DOHH2 (cell line): ENCODE measurements at regions not wholly inside any gene's neighbourhood (a gene's known extent, or its start where the extent isn't known, plus 50 kb on each side); places are given as distances from the start of the nearest gene placed in this dataset.

ENCODE experiments used
- H3F3A ChIP-seq: fragments of 200-600 bp; sonication (generic), shearing (Covaris generic); 2 replicates; pipeline ENCODE4 v1.6.0; 2016; ENCODE audit warnings: antibody characterized with exemption, mild to moderate bottlenecking; ENCODE audit not compliant: control insufficient read depth, insufficient read depth
- H3K27ac ChIP-seq: fragments of 200-600 bp; sonication (generic); 2 replicates; pipeline ENCODE4 v1.5.1; 2014; ENCODE audit warnings: low read depth, mild to moderate bottlenecking, low read length, moderate library complexity
- H3K27me3 ChIP-seq: fragments of 200-600 bp; sonication (generic); 2 replicates; pipeline ENCODE4 v1.6.1; 2014; ENCODE audit warnings: mild to moderate bottlenecking, low read length, mixed read lengths; ENCODE audit not compliant: control insufficient read depth
- H3K36me3 ChIP-seq: fragments of 200-600 bp; sonication (generic); 2 replicates; pipeline ENCODE4 v1.6.1; 2014; ENCODE audit warnings: mild to moderate bottlenecking, low read length, moderate library complexity, mixed read lengths; ENCODE audit not compliant: control insufficient read depth
- H3K4me1 ChIP-seq: fragments of 200-600 bp; sonication (generic); 2 replicates; pipeline ENCODE4 v1.6.1; 2014; ENCODE audit warnings: mild to moderate bottlenecking, low read length, mixed read lengths; ENCODE audit not compliant: control insufficient read depth
- H3K4me2 ChIP-seq: fragments of 200-600 bp; sonication (generic); 2 replicates; pipeline ENCODE4 v1.6.0; 2014; ENCODE audit warnings: mild to moderate bottlenecking, low read length, moderate library complexity
- H3K4me3 ChIP-seq: fragments of 200-600 bp; sonication (generic); 2 replicates; pipeline ENCODE4 v1.5.1; 2014; ENCODE audit warnings: mild to moderate bottlenecking, low read length, mixed read lengths
- H3K79me2 ChIP-seq: fragments of 200-600 bp; sonication (generic); 2 replicates; pipeline ENCODE4 v1.6.1; 2014; ENCODE audit warnings: mild to moderate bottlenecking, low read length, mixed read lengths; ENCODE audit not compliant: control insufficient read depth
- H3K9me2 ChIP-seq: fragments of 200-600 bp; sonication (generic); replicated peaks from 2 replicates; pipeline ENCODE4 v1.6.1; 2014; ENCODE audit warnings: mild to moderate bottlenecking, low read length, mixed read lengths; ENCODE audit not compliant: control insufficient read depth
- H3K9me3 ChIP-seq: fragments of 200-600 bp; sonication (generic); 2 replicates; pipeline ENCODE4 v1.6.1; 2014; ENCODE audit warnings: antibody characterized with exemption, low read length, mixed read lengths; ENCODE audit not compliant: control insufficient read depth, insufficient read depth
- H4K20me1 ChIP-seq: fragments of 200-600 bp; sonication (generic); 2 replicates; pipeline ENCODE4 v1.6.0; 2014; ENCODE audit warnings: low read depth, mild to moderate bottlenecking, antibody characterized with exemption, low read length, moderate library complexity; ENCODE audit not compliant: control insufficient read depth, insufficient read depth
- CTCF ChIP-seq: fragments of 200-600 bp; sonication (generic); IDR thresholded peaks from one replicate; pipeline ENCODE4 v1.5.1; 2014; ENCODE audit warnings: antibody characterized with exemption, mild to moderate bottlenecking, low read depth, low read length; ENCODE audit not compliant: poor library complexity, severe bottlenecking
- EZH2phosphoT487 ChIP-seq: fragments of 200-600 bp; sonication (generic); IDR thresholded peaks from 2 replicates; pipeline ENCODE4 v1.6.1; 2017; ENCODE audit warnings: borderline replicate concordance, mild to moderate bottlenecking, antibody characterized with exemption, low read length, moderate library complexity, mixed read lengths

GRCh38 chr3:110708156-110708555 lies 363.5 kb upstream of the NECTIN3 start:
- Histone ChIP-seq H3K4me2 (no peak overlapping the region), H3K36me3 (no peaks in the 10 kb centered on the region), H3K9me2 (no peaks in the 10 kb centered on the region), H3K79me2 (no peaks in the 10 kb centered on the region), H4K20me1 (no peaks in the 10 kb centered on the region), H3K27me3 (no peaks in the 10 kb centered on the region), H3K27ac (no peak overlapping the region), H3K4me1 (no peaks in the 10 kb centered on the region), H3F3A (no peaks in the 10 kb centered on the region), H3K4me3 (no peak overlapping the region), H3K9me3 (no peaks in the 10 kb centered on the region)
- no peak for TF ChIP-seq CTCF
- TF ChIP-seq EZH2phosphoT487 = no peak

GRCh38 chr3:110710156-110710555 lies 361.5 kb upstream of the NECTIN3 start:
- H3K9me2 ChIP-seq = no peaks in the 10 kb centered on the region
- no peak overlapping the region for H3K4me2 ChIP-seq
- H4K20me1 ChIP-seq = no peaks in the 10 kb centered on the region
- TF ChIP-seq CTCF (no peak), EZH2phosphoT487 (no peak)
- no peaks in the 10 kb centered on the region for H3K79me2 ChIP-seq
- H3K4me3 ChIP-seq = no peak overlapping the region
- no peaks in the 10 kb centered on the region for H3K36me3 ChIP-seq
- no peaks in the 10 kb centered on the region for H3K27me3 ChIP-seq
- no peak overlapping the region for H3K27ac ChIP-seq
- H3K4me1 ChIP-seq = no peaks in the 10 kb centered on the region
- H3K9me3 ChIP-seq = no peaks in the 10 kb centered on the region
- no peaks in the 10 kb centered on the region for H3F3A ChIP-seq

GRCh38 chr3:110710603-110711002 lies 361.0 kb upstream of the NECTIN3 start:
- Histone ChIP-seq H3K27ac (no peak overlapping the region), H4K20me1 (no peaks in the 10 kb centered on the region), H3K4me2 (no peak overlapping the region), H3K9me2 (no peaks in the 10 kb centered on the region), H3K27me3 (no peaks in the 10 kb centered on the region), H3K79me2 (no peaks in the 10 kb centered on the region), H3K4me1 (no peaks in the 10 kb centered on the region), H3K36me3 (no peaks in the 10 kb centered on the region), H3K9me3 (no peaks in the 10 kb centered on the region), H3K4me3 (no peak overlapping the region), H3F3A (no peaks in the 10 kb centered on the region)
- no peak for TF ChIP-seq CTCF
- TF ChIP-seq EZH2phosphoT487 = no peak
